ENCODE measurements at regions not wholly inside any gene's neighbourhood (a gene's known extent, or its start where the extent isn't known, plus 50 kb on each side); places are given as distances from the start of the nearest gene placed in this dataset.

DNA sequence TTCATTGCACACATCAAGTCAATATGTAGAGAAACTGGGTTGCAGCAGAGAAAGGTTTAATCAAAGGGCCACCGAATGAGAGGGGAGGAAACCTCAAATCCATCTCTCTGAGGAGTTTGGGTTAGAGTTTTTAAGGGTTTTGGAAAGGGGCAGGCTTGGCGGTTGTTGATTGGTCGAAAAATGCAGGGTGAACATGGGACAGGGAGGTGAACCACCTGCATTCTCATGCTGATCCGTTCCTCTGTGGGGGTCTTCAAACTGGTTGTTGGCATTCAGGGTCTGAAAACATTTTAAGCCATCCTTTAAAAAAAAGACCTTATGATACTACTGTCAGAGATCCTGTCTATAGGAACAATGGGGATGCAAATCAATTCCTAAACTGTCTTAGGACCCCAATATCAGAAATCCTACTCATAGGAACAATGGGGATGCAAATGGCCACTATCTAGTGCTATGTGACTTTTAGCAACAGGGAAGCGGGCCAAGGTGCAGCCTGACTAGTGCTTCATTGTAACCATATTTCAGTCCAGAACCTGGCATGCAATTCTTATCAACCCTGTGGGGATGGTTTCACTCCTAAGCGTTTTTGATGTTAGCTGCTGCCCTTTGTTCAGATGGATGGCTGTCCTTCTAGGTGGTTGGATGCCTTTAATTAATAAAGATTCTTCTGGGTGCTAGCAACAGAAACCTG is 120.1 kb upstream of the MGAT5 start:
- TF ChIP-seq, protein P1, sequence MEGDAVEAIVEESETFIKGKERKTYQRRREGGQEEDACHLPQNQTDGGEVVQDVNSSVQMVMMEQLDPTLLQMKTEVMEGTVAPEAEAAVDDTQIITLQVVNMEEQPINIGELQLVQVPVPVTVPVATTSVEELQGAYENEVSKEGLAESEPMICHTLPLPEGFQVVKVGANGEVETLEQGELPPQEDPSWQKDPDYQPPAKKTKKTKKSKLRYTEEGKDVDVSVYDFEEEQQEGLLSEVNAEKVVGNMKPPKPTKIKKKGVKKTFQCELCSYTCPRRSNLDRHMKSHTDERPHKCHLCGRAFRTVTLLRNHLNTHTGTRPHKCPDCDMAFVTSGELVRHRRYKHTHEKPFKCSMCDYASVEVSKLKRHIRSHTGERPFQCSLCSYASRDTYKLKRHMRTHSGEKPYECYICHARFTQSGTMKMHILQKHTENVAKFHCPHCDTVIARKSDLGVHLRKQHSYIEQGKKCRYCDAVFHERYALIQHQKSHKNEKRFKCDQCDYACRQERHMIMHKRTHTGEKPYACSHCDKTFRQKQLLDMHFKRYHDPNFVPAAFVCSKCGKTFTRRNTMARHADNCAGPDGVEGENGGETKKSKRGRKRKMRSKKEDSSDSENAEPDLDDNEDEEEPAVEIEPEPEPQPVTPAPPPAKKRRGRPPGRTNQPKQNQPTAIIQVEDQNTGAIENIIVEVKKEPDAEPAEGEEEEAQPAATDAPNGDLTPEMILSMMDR (IDR thresholded peaks at IDR 0.05; ENCODE audit: low read depth, low read length) = no peak
- no peak overlapping the region for H3K4me3 ChIP-seq (ENCODE audit: low read depth, low read length)

DNA sequence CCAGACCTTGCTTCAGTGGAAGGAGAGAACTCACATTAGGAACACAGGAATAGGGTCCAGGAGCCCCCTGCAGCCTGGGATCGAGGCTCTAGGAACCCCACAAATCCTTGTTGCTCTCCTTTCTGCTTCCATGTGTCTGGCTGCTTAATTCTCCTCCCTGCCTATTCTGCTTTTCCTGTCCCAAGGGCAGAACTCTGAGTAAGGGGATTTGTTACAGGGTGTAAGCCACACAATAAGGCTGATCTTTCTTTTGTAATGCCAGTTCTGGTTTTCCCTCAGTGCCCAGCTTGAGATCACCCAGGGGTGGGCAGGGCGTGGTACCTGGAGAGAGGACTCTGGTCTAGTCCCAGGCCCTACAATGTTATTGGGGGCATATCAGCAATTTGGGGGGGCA is 119.6 kb upstream of the MGAT5 start:
- TF ChIP-seq, protein P1 (IDR thresholded peaks at IDR 0.05; ENCODE audit: low read depth, low read length) = no peak

DNA sequence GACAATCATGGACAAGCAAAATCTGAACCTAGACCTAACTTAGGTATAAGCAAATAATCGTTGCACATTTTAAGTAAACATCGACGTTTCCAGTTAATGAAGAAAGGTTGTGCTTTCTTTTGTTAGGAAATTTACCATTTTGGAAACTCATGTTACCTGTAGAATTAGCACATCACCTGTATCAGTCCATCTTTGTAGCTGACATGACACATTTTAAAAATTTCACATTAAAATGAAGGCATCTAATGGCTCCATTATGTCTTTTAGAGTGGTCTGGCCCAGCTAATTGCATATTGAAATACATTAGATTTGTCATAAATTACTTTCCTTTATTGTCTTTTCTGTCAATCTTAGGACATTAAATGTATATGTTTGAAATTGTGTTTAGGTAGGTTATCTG is 119.0 kb upstream of the MGAT5 start:
- H3K4me3 ChIP-seq (ENCODE audit: low read depth, low read length) = no peak overlapping the region
- TF ChIP-seq, protein P1 (IDR thresholded peaks at IDR 0.05; ENCODE audit: low read depth, low read length) = no peak

More for the DNA sequence above, 119.6 kb upstream of the MGAT5 start:
- no peak overlapping the region for H3K4me3 ChIP-seq (ENCODE audit: low read depth, low read length)

DNA sequence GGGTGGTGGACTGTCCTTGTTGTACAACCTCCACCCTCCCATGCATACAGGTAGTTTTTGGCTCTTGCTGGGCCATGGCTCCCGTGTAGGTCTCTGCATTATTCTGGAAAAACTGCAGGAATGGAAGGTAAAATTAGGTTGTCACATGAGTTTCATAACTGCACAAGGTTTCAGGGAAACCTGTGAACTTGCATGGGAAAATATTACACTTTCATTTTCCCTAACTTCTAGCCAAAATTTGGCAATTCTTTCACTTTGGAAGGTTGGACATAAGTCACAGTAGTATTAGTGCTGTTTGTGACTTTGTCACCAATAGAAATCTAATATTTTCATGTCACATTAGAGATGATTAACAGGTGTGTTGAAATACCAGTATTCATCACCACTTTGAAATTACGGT is 118.1 kb upstream of the MGAT5 start:
- no peak overlapping the region for H3K4me3 ChIP-seq (ENCODE audit: low read depth, low read length)
- TF ChIP-seq, protein P1 (IDR thresholded peaks at IDR 0.05; ENCODE audit: low read depth, low read length) = no peak

DNA sequence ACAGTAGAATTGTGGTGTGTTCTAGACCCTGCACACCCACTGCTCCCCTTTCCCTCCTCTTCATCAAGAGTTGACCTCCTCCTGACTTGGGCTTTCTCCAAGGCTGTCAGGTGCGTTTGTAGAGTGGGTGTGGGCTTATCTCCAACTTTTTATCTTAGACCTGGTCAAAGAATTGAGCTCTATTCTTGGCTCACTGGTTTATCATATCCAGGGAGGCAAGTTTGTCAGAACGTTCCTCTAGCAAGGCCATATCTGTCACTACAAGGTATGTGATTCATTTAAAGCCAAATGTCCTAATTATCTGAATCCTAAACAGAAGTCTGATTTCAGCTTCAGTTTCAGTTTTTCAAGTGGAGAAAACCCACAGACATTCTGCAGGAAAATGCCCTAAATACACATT is 117.1 kb upstream of the MGAT5 start:
- TF ChIP-seq, protein P1 (IDR thresholded peaks at IDR 0.05; ENCODE audit: low read depth, low read length) = no peak
- peak overlapping the region; percentile 51 for H3K4me3 ChIP-seq (ENCODE audit: low read depth, low read length)

DNA sequence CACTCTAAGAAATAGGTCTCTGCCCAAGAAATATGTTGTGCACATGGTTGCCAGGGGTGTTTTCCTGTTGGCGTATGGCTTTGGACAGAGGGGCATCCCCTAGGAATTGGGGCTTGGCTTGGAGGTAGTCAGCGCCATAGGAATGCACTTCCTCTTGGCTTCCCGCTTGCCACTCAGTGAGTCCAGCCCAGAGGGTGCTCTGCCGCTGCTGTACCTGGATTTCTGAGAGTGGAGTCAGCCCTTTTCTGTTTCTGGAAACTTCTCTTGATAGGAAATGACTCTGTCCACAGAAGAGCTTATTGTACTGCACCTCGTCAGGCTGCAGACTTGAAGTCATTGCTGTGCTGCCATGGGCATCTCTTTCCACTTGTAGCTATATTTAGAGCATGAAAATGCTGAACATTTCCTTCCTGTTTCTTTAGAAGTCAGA is 116.7 kb upstream of the MGAT5 start:
- H3K4me3 ChIP-seq (ENCODE audit: low read depth, low read length) = peak overlapping the region; percentile 51
- TF ChIP-seq, protein P1 (IDR thresholded peaks at IDR 0.05; ENCODE audit: low read depth, low read length) = no peak

DNA sequence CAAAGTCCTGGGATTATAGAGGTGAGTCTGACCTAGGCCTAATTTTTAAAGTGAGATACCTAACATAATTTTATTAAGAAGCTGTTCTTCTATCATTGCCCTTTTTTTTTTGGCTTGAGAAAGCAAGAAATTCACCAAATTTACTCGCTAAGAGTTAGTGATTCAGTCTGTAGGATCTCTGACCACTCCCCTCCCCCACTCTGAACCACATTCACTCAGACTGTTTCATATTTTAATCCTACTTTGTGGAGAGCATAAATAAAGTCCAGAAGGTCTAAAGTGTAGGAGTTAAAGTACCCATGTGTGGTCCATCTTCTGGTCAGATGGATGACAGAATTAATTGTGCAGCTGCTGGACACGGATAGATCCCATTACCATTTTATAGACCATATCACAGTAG is 115.8 kb upstream of the MGAT5 start:
- TF ChIP-seq, protein P1 (IDR thresholded peaks at IDR 0.05; ENCODE audit: low read depth, low read length) = no peak
- no peak overlapping the region for H3K4me3 ChIP-seq (ENCODE audit: low read depth, low read length)
